Motor neuron (in vitro differentiated cells): ENCODE measurements at regions not wholly inside any gene's neighbourhood (a gene's known extent, or its start where the extent isn't known, plus 50 kb on each side); places are given as distances from the start of the nearest gene placed in this dataset.

Experiments used
- ATAC-seq, 8 experiments: fragments of 200-7000 bp; cut with Tn5 transposase; replicated peaks in 6 of 8; 2 replicates each; pipeline ENCODE4 v1.8.0; 2021; ENCODE audit warnings: mild to moderate bottlenecking in 8 of 8, moderate library complexity in 8 of 8
- H3K27ac ChIP-seq, 2 donors: fragments of 250-450 bp; sonication (Bioruptor Pico); 2 replicates each; pipeline ENCODE4 v1.9.0; 2021; ENCODE audit warnings: antibody characterized with exemption in 2 of 2, mild to moderate bottlenecking in 2 of 2, moderate library complexity in 1 of 2
- H3K4me1 ChIP-seq, 2 donors: fragments of 250-450 bp; sonication (Bioruptor Pico); replicated peaks in 1 of 2; 2 replicates each; pipeline ENCODE4 v1.6.1; 2021; ENCODE audit warnings: antibody characterized with exemption in 2 of 2, mild to moderate bottlenecking in 2 of 2, moderate library complexity in 1 of 2
- H3K4me3 ChIP-seq, 5 donors: fragments of 250-450 bp; sonication (Bioruptor Pico); 2 replicates each; pipeline ENCODE4 v1.9.0; 2021; ENCODE audit warnings: antibody characterized with exemption in 5 of 5, mild to moderate bottlenecking in 5 of 5, moderate library complexity in 4 of 5
- WGBS, 10 experiments: fragments of 450-650 bp; shearing (Covaris generic); methylation state at CpG; one replicate each; pipeline ENCODE4 v1.0.0; 2022; 5-methylcytosine and 5-hydroxymethylcytosine counted together
- in situ Hi-C, 9 experiments: fragments of 400-800 bp; cut with MboI; loops; one replicate each; pipeline ENCODE4 v1.15.0; 2021; ENCODE audit warnings: low sequenced_read_pairs in 9 of 9, low pct_unique_long_range_greater_than_20kb in 2 of 9; ENCODE audit not compliant: unreplicated experiment in 9 of 9

GRCh38 chr3:177525987-177526712, 328.9 kb upstream of the TBL1XR1 start:
- no peak overlapping the region for H3K4me3 ChIP-seq
- H3K4me1 ChIP-seq = peaks cover 11 to 13% of the 10 kb centered on the region in 2 donors
- ATAC-seq = peak in 1 of 8 experiments; percentile 8
- H3K27ac ChIP-seq = no peak overlapping the region
- in situ Hi-C loops = no loop called here
- 20 to 90% (median 82%) methylated on average over 2 to 9 of the region's 9 CpGs for WGBS, 10 experiments

GRCh38 chr3:177527182-177527581, 329.9 kb upstream of the TBL1XR1 start:
- H3K4me3 ChIP-seq = no peak overlapping the region
- ATAC-seq = no peak
- no peak overlapping the region for H3K27ac ChIP-seq
- H3K4me1 ChIP-seq = peaks cover 8 to 13% of the 10 kb centered on the region in 2 donors
- in situ Hi-C loops = no loop called here
- WGBS, 10 experiments = 33 to 100% (median 80%) methylated on average over 1 to 7 of the region's 7 CpGs; no CpG with 5 or more reads in 1 of the 10 experiments

- H3K4me1 ChIP-seq = peaks cover 0 to 5% of the 10 kb centered on the region in 2 donors
- no peak for ATAC-seq
- in situ Hi-C loops = no loop called here
- WGBS, 10 experiments = 35 to 100% (median 77%) methylated on average over 1 to 2 of the region's 2 CpGs; no CpG with 5 or more reads in 3 of the 10 experiments
- H3K4me3 ChIP-seq = no peak overlapping the region
- no peak overlapping the region for H3K27ac ChIP-seq
Observed at GRCh38 chr3:177528306-177529070, 331.2 kb upstream of the TBL1XR1 start.

GRCh38 chr3:177529071-177529550, 331.8 kb upstream of the TBL1XR1 start:
- WGBS, 10 experiments = 33 to 100% (median 89%) methylated on average over 1 of the region's 1 CpG; no CpG with 5 or more reads in 4 of the 10 experiments
- Histone ChIP-seq H3K4me3 (no peak overlapping the region), H3K27ac (no peak overlapping the region), H3K4me1 (peaks cover 0 to under 1% of the 10 kb centered on the region in 2 donors)
- in situ Hi-C loops = no loop called here
- no peak for ATAC-seq

- Histone ChIP-seq H3K27ac (no peak overlapping the region), H3K4me1 (no peaks in the 10 kb centered on the region), H3K4me3 (no peak overlapping the region)
- 61 to 100% (median 100%) methylated on average over 1 to 4 of the region's 5 CpGs; no CpG with 5 or more reads in 3 of the 10 experiments for WGBS, 10 experiments
- no peak for ATAC-seq
- in situ Hi-C loops = no loop called here
Observed at GRCh38 chr3:177529716-177530335, 332.5 kb upstream of the TBL1XR1 start.

GRCh38 chr3:177530908-177531307, 333.6 kb upstream of the TBL1XR1 start:
- 61 to 100% (median 84%) methylated on average over 1 to 5 of the region's 5 CpGs; no CpG with 5 or more reads in 2 of the 10 experiments for WGBS, 10 experiments
- peak in 1 of 8 experiments; percentile 43 for ATAC-seq
- in situ Hi-C loops = no loop called here
- Histone ChIP-seq H3K4me1 (no peaks in the 10 kb centered on the region), H3K27ac (no peak overlapping the region), H3K4me3 (no peak overlapping the region)

GRCh38 chr3:177536873-177537272, 339.6 kb upstream of the TBL1XR1 start:
- ATAC-seq = no peak
- WGBS, 10 experiments = 56 to 100% (median 74%) methylated on average over 1 to 2 of the region's 2 CpGs
- no peak overlapping the region for H3K27ac ChIP-seq
- no peak overlapping the region for H3K4me3 ChIP-seq
- in situ Hi-C loops = no loop called here
- peaks cover 17 to 29% of the 10 kb centered on the region in 2 donors for H3K4me1 ChIP-seq

GRCh38 chr3:177537612-177538011, 340.3 kb upstream of the TBL1XR1 start:
- no peak overlapping the region for H3K4me3 ChIP-seq
- WGBS, 10 experiments = 50 to 100% (median 75%) methylated on average over 1 of the region's 1 CpG; no CpG with 5 or more reads in 4 of the 10 experiments
- H3K27ac ChIP-seq = no peak overlapping the region
- H3K4me1 ChIP-seq = peaks cover 22 to 31% of the 10 kb centered on the region in 2 donors
- in situ Hi-C loops = no loop called here
- no peak for ATAC-seq

GRCh38 chr3:177538048-177538749, 340.9 kb upstream of the TBL1XR1 start:
- 0 to 100% (median 55%) methylated on average over 1 to 4 of the region's 4 CpGs for WGBS, 10 experiments
- in situ Hi-C loops = no loop called here
- Histone ChIP-seq H3K27ac (no peak overlapping the region), H3K4me3 (no peak overlapping the region), H3K4me1 (peaks cover 22 to 31% of the 10 kb centered on the region in 2 donors)
- peak in 4 of 8 experiments; percentile 19 to 77 (median 72) for ATAC-seq

- WGBS, 10 experiments = 50 to 90% (median 77%) methylated on average over 4 to 9 of the region's 9 CpGs
- Histone ChIP-seq H3K4me1 (peaks cover 22 to 31% of the 10 kb centered on the region in 2 donors), H3K27ac (no peak overlapping the region), H3K4me3 (no peak overlapping the region)
- no peak for ATAC-seq
- in situ Hi-C loops = no loop called here
Observed at GRCh38 chr3:177538750-177539730, 341.8 kb upstream of the TBL1XR1 start.

- peak in 1 of 8 experiments; percentile 13 for ATAC-seq
- H3K4me3 ChIP-seq = no peak overlapping the region
- peaks cover 22 to 31% of the 10 kb centered on the region in 2 donors for H3K4me1 ChIP-seq
- in situ Hi-C loops = no loop called here
- WGBS, 10 experiments = 23 to 100% (median 68%) methylated on average over 1 to 4 of the region's 4 CpGs; no CpG with 5 or more reads in 2 of the 10 experiments
- no peak overlapping the region for H3K27ac ChIP-seq
Observed at GRCh38 chr3:177541541-177541940, 344.3 kb upstream of the TBL1XR1 start.
